HepG2 (cell line): ENCODE measurements at regions not wholly inside any gene's neighbourhood (a gene's known extent, or its start where the extent isn't known, plus 50 kb on each side); places are given as distances from the start of the nearest gene placed in this dataset.

Source experiments
- ARNTL ChIP-seq: sonication (generic); formaldehyde crosslinking; IDR thresholded peaks from 2 replicates; pipeline ENCODE4 v1.4.0; 2020; ENCODE audit warnings: mild to moderate bottlenecking, missing genetic modification reagents
- FOXC1 ChIP-seq: sonication (generic); formaldehyde crosslinking; IDR thresholded peaks from 2 replicates; pipeline ENCODE4 v1.8.0; 2022; ENCODE audit warnings: mild to moderate bottlenecking, missing genetic modification reagents, borderline replicate concordance
- JUN ChIP-seq: sonication (generic); formaldehyde crosslinking; IDR thresholded peaks from 2 replicates; pipeline ENCODE4 v1.4.0; 2020; ENCODE audit warnings: mild to moderate bottlenecking, missing genetic modification reagents
- NCOA2 ChIP-seq: sonication (generic); formaldehyde crosslinking; IDR thresholded peaks from 2 replicates; pipeline ENCODE4 v1.8.0; 2022; ENCODE audit warnings: inconsistent platforms
- NR0B2 ChIP-seq: sonication (generic); formaldehyde crosslinking; IDR thresholded peaks from 2 replicates; pipeline ENCODE4 v1.4.0; 2020; ENCODE audit warnings: mild to moderate bottlenecking, missing genetic modification reagents
- NR2F1 ChIP-seq, 2 experiments: fragments of 450-650 bp in 1 of 2; formaldehyde crosslinking in 1 of 2; IDR thresholded peaks; 2 replicates each; pipeline versions ENCODE4 v1.5.0 to v1.6.1; 2016 to 2020; ENCODE audit warnings: mild to moderate bottlenecking in 1 of 2, missing compliant biosample characterization in 1 of 2, missing genetic modification reagents in 1 of 2, moderate library complexity in 1 of 2
- PAXIP1 ChIP-seq: sonication (generic); formaldehyde crosslinking; conservative IDR thresholded peaks from 2 replicates; pipeline ENCODE4 v1.4.0; 2020; ENCODE audit warnings: mild to moderate bottlenecking, missing genetic modification reagents, moderate library complexity
- RNF219 ChIP-seq: sonication (generic); formaldehyde crosslinking; IDR thresholded peaks from 2 replicates; pipeline ENCODE4 v1.5.0; 2020; ENCODE audit warnings: mild to moderate bottlenecking, missing genetic modification reagents
- SOX13 ChIP-seq, 3 experiments: fragments of 450-650 bp in 1 of 3; sonication (generic) in 1 of 3; formaldehyde crosslinking in 1 of 3; IDR thresholded peaks in 2 of 3; conservative IDR thresholded peaks in 1 of 3; 2 replicates each; pipeline versions ENCODE4 v1.5.0 to v1.6.1; 2016 to 2020; ENCODE audit warnings: antibody characterized with exemption in 1 of 3, mild to moderate bottlenecking in 1 of 3, missing compliant biosample characterization in 1 of 3, missing genetic modification reagents in 1 of 3, moderate library complexity in 1 of 3
- SOX6 ChIP-seq, 2 experiments: fragments of 450-650 bp in 1 of 2; sonication (generic) in 1 of 2; formaldehyde crosslinking in 1 of 2; IDR thresholded peaks; 2 replicates each; pipeline versions ENCODE4 v1.4.0 to v1.6.1; 2017 to 2020; ENCODE audit warnings: antibody characterized with exemption in 1 of 2, mild to moderate bottlenecking in 1 of 2, missing genetic modification reagents in 1 of 2
- TF ChIP-seq, protein P1 (sequence below): sonication (generic); formaldehyde crosslinking; IDR thresholded peaks from 2 replicates; pipeline ENCODE4 v1.4.0; 2020; ENCODE audit warnings: missing genetic modification reagents
- TF ChIP-seq, protein P2 (sequence below): sonication (generic); formaldehyde crosslinking; IDR thresholded peaks from 2 replicates; pipeline ENCODE4 v1.5.1; 2020; ENCODE audit warnings: mild to moderate bottlenecking, missing genetic modification reagents, borderline replicate concordance

DNA sequence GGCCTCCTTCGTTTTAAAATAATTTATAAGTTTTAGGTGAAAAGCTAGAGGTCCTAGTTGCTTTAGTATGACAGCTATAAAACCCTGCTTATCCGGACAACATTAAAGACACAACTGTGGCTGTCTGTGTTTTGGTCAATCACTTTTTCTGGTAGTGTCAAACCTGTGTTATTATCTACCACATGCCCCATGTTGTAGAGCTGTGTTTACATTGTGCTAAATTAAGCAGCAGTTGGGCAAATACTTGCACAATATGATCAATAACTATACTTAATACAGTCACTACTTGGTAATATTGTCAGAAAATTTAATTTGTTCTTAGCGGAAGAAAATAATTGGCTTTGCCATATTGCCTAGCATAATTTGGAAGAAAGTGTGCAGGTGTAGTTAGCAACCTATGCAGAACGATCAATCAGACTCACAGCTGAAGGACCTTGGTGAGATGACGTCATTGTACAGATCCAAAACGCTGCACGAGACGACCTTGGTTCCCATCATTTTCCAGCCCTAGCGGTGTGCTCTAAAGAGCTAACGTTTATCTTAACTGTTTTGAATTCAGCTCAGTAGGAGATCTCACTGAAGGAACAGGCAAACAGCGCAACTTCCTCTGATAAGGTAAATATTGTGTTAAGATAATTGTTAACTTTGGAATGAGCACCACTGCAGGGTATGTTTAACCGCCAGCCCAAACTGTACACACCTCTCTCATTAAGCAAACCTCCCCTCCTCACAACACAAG lies 476.6 kb downstream of the IRS2 start (continued):
- TF ChIP-seq FOXC1: no peak
- TF ChIP-seq, protein P1, sequence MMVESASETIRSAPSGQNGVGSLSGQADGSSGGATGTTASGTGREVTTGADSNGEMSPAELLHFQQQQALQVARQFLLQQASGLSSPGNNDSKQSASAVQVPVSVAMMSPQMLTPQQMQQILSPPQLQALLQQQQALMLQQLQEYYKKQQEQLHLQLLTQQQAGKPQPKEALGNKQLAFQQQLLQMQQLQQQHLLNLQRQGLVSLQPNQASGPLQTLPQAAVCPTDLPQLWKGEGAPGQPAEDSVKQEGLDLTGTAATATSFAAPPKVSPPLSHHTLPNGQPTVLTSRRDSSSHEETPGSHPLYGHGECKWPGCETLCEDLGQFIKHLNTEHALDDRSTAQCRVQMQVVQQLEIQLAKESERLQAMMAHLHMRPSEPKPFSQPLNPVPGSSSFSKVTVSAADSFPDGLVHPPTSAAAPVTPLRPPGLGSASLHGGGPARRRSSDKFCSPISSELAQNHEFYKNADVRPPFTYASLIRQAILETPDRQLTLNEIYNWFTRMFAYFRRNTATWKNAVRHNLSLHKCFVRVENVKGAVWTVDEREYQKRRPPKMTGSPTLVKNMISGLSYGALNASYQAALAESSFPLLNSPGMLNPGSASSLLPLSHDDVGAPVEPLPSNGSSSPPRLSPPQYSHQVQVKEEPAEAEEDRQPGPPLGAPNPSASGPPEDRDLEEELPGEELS (CRISPR knock-in tag): peak; percentile 88
- TF ChIP-seq ARNTL (CRISPR knock-in tag): 0 out of 2 replicates have a peak, but pooled peaks have one; percentile 25
- no peak for TF ChIP-seq SOX13 (IDR thresholded peaks at IDR 0.05)
- peak in 1 of 2 experiments; percentile 70; a peak in 1 of 4 replicates for TF ChIP-seq SOX13 (CRISPR knock-in tag; conservative IDR thresholded peaks at IDR 0.05 in 1 of 2, IDR thresholded peaks at IDR 0.05 in 1 of 2)
- no peak for TF ChIP-seq RNF219
- no peak for TF ChIP-seq SOX6 (IDR thresholded peaks at IDR 0.05)
- TF ChIP-seq SOX6 (CRISPR knock-in tag; IDR thresholded peaks at IDR 0.05): peak; percentile 92
- peak; percentile 89 for TF ChIP-seq PAXIP1 (CRISPR knock-in tag)
- no peak for TF ChIP-seq NR0B2 (CRISPR knock-in tag)
- peak; percentile 77 for TF ChIP-seq NCOA2
- TF ChIP-seq, protein P2, sequence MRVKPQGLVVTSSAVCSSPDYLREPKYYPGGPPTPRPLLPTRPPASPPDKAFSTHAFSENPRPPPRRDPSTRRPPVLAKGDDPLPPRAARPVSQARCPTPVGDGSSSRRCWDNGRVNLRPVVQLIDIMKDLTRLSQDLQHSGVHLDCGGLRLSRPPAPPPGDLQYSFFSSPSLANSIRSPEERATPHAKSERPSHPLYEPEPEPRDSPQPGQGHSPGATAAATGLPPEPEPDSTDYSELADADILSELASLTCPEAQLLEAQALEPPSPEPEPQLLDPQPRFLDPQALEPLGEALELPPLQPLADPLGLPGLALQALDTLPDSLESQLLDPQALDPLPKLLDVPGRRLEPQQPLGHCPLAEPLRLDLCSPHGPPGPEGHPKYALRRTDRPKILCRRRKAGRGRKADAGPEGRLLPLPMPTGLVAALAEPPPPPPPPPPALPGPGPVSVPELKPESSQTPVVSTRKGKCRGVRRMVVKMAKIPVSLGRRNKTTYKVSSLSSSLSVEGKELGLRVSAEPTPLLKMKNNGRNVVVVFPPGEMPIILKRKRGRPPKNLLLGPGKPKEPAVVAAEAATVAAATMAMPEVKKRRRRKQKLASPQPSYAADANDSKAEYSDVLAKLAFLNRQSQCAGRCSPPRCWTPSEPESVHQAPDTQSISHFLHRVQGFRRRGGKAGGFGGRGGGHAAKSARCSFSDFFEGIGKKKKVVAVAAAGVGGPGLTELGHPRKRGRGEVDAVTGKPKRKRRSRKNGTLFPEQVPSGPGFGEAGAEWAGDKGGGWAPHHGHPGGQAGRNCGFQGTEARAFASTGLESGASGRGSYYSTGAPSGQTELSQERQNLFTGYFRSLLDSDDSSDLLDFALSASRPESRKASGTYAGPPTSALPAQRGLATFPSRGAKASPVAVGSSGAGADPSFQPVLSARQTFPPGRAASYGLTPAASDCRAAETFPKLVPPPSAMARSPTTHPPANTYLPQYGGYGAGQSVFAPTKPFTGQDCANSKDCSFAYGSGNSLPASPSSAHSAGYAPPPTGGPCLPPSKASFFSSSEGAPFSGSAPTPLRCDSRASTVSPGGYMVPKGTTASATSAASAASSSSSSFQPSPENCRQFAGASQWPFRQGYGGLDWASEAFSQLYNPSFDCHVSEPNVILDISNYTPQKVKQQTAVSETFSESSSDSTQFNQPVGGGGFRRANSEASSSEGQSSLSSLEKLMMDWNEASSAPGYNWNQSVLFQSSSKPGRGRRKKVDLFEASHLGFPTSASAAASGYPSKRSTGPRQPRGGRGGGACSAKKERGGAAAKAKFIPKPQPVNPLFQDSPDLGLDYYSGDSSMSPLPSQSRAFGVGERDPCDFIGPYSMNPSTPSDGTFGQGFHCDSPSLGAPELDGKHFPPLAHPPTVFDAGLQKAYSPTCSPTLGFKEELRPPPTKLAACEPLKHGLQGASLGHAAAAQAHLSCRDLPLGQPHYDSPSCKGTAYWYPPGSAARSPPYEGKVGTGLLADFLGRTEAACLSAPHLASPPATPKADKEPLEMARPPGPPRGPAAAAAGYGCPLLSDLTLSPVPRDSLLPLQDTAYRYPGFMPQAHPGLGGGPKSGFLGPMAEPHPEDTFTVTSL: peak; percentile 89; the same call in 1 of the 2 replicates
- TF ChIP-seq NR2F1 (CRISPR knock-in tag; IDR thresholded peaks at IDR 0.05): no peak
- peak; percentile 84; the same call in 1 of the 2 replicates for TF ChIP-seq JUN
